ENCODE measurements at regions not wholly inside any gene's neighbourhood (a gene's known extent, or its start where the extent isn't known, plus 50 kb on each side); places are given as distances from the start of the nearest gene placed in this dataset.
"Not testable (repeated sequence)": the region's sequence is repeated elsewhere in the genome, so short reads cannot be mapped to it uniquely, and the experiment has no call there.

DNA sequence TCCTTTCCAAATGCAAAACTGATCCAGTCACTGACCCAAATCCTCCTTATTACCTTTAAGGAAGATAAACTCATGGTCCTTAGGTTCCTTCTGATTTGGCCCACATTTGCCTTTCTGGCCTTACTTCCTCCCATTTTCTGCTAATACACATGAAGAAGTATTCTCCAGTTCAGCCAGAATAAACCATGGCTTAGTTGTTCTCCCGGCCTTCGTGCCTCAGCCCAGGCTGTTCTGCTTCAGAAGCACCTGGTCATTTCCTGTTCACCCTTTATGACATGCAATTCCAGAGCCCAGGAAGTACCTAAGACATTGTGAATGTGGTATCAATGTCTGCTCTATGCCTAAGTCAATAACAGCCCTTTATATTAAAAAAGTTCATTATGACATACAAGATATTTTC is 4790.1 kb upstream of the OR11H1 start:
- DNase-seq; H3K9ac ChIP-seq; H2AFZ ChIP-seq (ENCODE audit: low read depth); POLR2A ChIA-PET; H3K79me2 ChIP-seq (ENCODE audit: insufficient read depth); H3K27ac ChIP-seq (ENCODE audit: low read depth in 2 of 2, low read length in 1 of 2); H3K9me3 ChIP-seq; H4K20me1 ChIP-seq (ENCODE audit: insufficient read depth); H3K27me3 ChIP-seq (ENCODE audit: insufficient read depth); CTCF ChIA-PET; H3K4me3 ChIP-seq (ENCODE audit: low read depth in 2 of 2, low read length in 1 of 2); H3K4me1 ChIP-seq (ENCODE audit: control insufficient read depth in 1 of 2, insufficient read depth in 2 of 2, low read depth in 1 of 2, low read length in 1 of 2); H3K9me2 ChIP-seq; H3K4me2 ChIP-seq; H3F3A ChIP-seq (replicated peaks; ENCODE audit: insufficient read depth); H3K36me3 ChIP-seq (replicated peaks in 1 of 2; ENCODE audit: control insufficient read depth in 1 of 2, insufficient read depth in 2 of 2, low read length in 1 of 2): not testable (repeated sequence)
- WGBS (ENCODE audit: low lambda C conversion rate): 2% methylated on average over 2 of the region's 2 CpGs

- Histone ChIP-seq H3K4me1 (ENCODE audit: control insufficient read depth in 1 of 2, insufficient read depth in 2 of 2, low read depth in 1 of 2, low read length in 1 of 2) (no peaks in the 10 kb centered on the region), H3K27me3 (ENCODE audit: insufficient read depth) (no peaks in the 10 kb centered on the region), H3K4me2 (no peak overlapping the region), H3K4me3 (ENCODE audit: low read depth in 2 of 2, low read length in 1 of 2) (no peak overlapping the region), H3F3A (replicated peaks; ENCODE audit: insufficient read depth) (no peaks in the 10 kb centered on the region), H3K9ac (no peak overlapping the region), H3K79me2 (ENCODE audit: insufficient read depth) (no peaks in the 10 kb centered on the region), H3K9me2 (no peaks in the 10 kb centered on the region), H3K9me3 (no peaks in the 10 kb centered on the region), H3K27ac (ENCODE audit: low read depth in 2 of 2, low read length in 1 of 2) (no peak overlapping the region), H3K36me3 (replicated peaks in 1 of 2; ENCODE audit: control insufficient read depth in 1 of 2, insufficient read depth in 2 of 2, low read length in 1 of 2) (no peaks in the 10 kb centered on the region), H4K20me1 (ENCODE audit: insufficient read depth) (no peaks in the 10 kb centered on the region), H2AFZ (ENCODE audit: low read depth) (no peak overlapping the region)
- 30% methylated on average over 29 of the region's 30 CpGs for WGBS (ENCODE audit: low lambda C conversion rate)
- POLR2A ChIA-PET: no interaction called here
- CTCF ChIA-PET: no interaction called here
- DNase-seq: peak; percentile 24
- no peak for TF ChIP-seq ZBTB33 (IDR thresholded peaks at IDR 0.05; ENCODE audit: borderline replicate concordance, low read depth)
- TF ChIP-seq FOXM1 (IDR thresholded peaks at IDR 0.05; ENCODE audit: low read depth): no peak
These were observed 4786.8 kb upstream of the OR11H1 start for GRCh38 chr22:10741210-10741609.

DNA sequence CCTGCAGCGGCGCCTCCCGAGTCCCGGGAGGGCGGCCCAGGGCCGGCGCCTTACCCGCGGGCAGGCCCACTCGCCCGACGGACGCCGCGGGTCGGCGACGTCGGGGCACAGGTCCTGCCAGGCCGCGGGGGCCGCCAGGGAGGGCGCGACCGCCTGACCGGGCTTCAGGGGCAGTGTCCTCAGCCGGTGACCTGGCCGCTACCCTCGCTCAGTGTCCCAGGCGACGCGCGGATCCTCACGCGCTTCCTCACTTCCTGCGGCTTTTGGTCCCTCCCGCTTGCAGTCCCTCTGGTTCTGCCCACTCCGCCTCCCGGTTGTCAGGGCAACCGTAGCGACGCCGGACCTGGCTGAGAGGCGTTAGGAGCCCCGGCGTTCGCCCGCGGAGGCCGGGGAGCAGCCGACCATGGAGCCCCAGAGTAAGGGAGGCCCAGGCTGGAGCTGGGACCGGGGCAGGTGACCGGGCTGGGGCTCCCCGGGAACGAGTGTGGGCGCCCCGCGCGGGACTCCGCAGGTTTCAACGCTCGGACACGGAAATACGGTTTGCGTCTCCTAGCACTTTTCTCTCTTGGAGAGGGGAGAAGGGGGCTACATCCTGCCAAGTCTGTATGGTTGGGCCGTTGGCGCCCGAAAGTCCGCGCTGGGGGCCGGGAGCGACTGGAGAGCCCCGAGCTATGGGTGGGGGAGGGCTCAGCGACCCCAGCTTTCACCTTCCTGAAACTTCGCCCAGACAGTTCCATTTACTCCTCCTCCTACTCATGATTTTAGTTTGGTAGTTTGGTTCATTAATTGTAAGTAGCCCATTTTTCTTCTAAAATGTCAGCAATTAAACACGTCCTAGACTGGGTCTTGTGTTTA is 4786.0 kb upstream of the OR11H1 start:
- Histone ChIP-seq H3K4me3 (ENCODE audit: low read depth in 2 of 2, low read length in 1 of 2) (0 out of 4 replicates have a peak overlapping the region, but pooled peaks of 1 of the 2 experiments have one; percentile 6), H3K4me2 (peak overlapping the region; percentile 25; the same call in 1 of the 2 replicates)
- POLR2A ChIA-PET; H3K4me1 ChIP-seq (ENCODE audit: control insufficient read depth in 1 of 2, insufficient read depth in 2 of 2, low read depth in 1 of 2, low read length in 1 of 2); H3K9me2 ChIP-seq; H2AFZ ChIP-seq (ENCODE audit: low read depth); H3F3A ChIP-seq (replicated peaks; ENCODE audit: insufficient read depth); H3K27me3 ChIP-seq (ENCODE audit: insufficient read depth); CTCF ChIA-PET; H3K36me3 ChIP-seq (replicated peaks in 1 of 2; ENCODE audit: control insufficient read depth in 1 of 2, insufficient read depth in 2 of 2, low read length in 1 of 2); H3K9me3 ChIP-seq; H3K9ac ChIP-seq; H3K79me2 ChIP-seq (ENCODE audit: insufficient read depth); H4K20me1 ChIP-seq (ENCODE audit: insufficient read depth); H3K27ac ChIP-seq (ENCODE audit: low read depth in 2 of 2, low read length in 1 of 2): not testable (repeated sequence)
- peak; percentile 37 for DNase-seq
- WGBS (ENCODE audit: low lambda C conversion rate): 40% methylated on average over 75 of the region's 76 CpGs

- H4K20me1 ChIP-seq (ENCODE audit: insufficient read depth); H3K27ac ChIP-seq (ENCODE audit: low read depth in 2 of 2, low read length in 1 of 2); DNase-seq; H3K4me1 ChIP-seq (ENCODE audit: control insufficient read depth in 1 of 2, insufficient read depth in 2 of 2, low read depth in 1 of 2, low read length in 1 of 2); H3K79me2 ChIP-seq (ENCODE audit: insufficient read depth); H3K4me3 ChIP-seq (ENCODE audit: low read depth in 2 of 2, low read length in 1 of 2); H3K36me3 ChIP-seq (replicated peaks in 1 of 2; ENCODE audit: control insufficient read depth in 1 of 2, insufficient read depth in 2 of 2, low read length in 1 of 2); H3K4me2 ChIP-seq; H3F3A ChIP-seq (replicated peaks; ENCODE audit: insufficient read depth); H3K27me3 ChIP-seq (ENCODE audit: insufficient read depth); CTCF ChIA-PET; H2AFZ ChIP-seq (ENCODE audit: low read depth); POLR2A ChIA-PET; H3K9me3 ChIP-seq; H3K9ac ChIP-seq; H3K9me2 ChIP-seq: not testable (repeated sequence)
- WGBS (ENCODE audit: low lambda C conversion rate): 2% methylated on average over 5 of the region's 5 CpGs
These were observed 4781.6 kb upstream of the OR11H1 start for GRCh38 chr22:10746382-10746781.

DNA sequence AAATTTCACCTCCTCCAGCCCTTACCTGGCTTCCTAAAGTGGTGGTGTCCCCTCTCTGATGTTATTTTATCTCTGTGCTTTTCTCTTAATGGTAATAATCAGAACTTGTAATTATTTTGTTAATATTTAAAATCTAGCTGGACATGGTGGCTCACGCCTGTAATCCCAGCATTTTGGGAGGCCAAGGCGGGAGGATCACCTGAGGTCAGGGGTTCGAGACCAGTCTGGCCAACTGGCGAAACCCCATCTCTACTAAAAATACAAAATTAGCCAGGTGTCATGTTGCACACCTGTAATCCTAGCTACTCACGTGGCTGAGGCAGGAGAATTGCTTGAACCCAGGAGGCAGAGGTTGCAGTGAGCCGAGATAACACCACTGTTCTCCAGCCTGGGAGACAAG is 4780.8 kb upstream of the OR11H1 start:
- H3K9ac ChIP-seq; H4K20me1 ChIP-seq (ENCODE audit: insufficient read depth); H3F3A ChIP-seq (replicated peaks; ENCODE audit: insufficient read depth); DNase-seq; H3K36me3 ChIP-seq (replicated peaks in 1 of 2; ENCODE audit: control insufficient read depth in 1 of 2, insufficient read depth in 2 of 2, low read length in 1 of 2); H3K79me2 ChIP-seq (ENCODE audit: insufficient read depth); CTCF ChIA-PET; H3K4me1 ChIP-seq (ENCODE audit: control insufficient read depth in 1 of 2, insufficient read depth in 2 of 2, low read depth in 1 of 2, low read length in 1 of 2); H3K9me2 ChIP-seq; H3K4me3 ChIP-seq (ENCODE audit: low read depth in 2 of 2, low read length in 1 of 2); H3K4me2 ChIP-seq; H3K9me3 ChIP-seq; H3K27ac ChIP-seq (ENCODE audit: low read depth in 2 of 2, low read length in 1 of 2); H2AFZ ChIP-seq (ENCODE audit: low read depth); POLR2A ChIA-PET; H3K27me3 ChIP-seq (ENCODE audit: insufficient read depth): not testable (repeated sequence)
- under 1% methylated on average over 6 of the region's 6 CpGs for WGBS (ENCODE audit: low lambda C conversion rate)

DNA sequence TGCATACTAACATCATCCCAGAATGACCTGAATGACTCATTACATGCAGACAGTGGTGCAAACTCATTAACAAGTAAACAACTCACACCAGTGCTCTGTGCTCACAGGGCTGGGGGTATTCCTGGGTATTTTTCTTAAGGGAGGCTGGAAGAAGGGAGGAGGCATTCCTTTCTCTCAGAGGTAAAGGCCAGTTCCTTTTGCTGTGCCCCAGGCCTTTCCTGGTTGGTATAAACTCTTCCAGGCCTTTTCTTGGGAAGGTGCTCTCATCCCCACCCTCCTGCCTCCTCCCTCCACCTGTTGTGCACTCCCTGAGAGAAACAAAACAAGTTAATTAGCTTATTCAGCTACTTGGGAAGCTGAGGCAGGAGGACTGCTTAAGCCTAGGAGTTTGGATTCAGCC is 4779.2 kb upstream of the OR11H1 start:
- CTCF ChIA-PET; H3K36me3 ChIP-seq (replicated peaks in 1 of 2; ENCODE audit: control insufficient read depth in 1 of 2, insufficient read depth in 2 of 2, low read length in 1 of 2); H3F3A ChIP-seq (replicated peaks; ENCODE audit: insufficient read depth); H4K20me1 ChIP-seq (ENCODE audit: insufficient read depth); H3K27me3 ChIP-seq (ENCODE audit: insufficient read depth); POLR2A ChIA-PET; H3K9me2 ChIP-seq; H3K4me3 ChIP-seq (ENCODE audit: low read depth in 2 of 2, low read length in 1 of 2); DNase-seq; H3K79me2 ChIP-seq (ENCODE audit: insufficient read depth); H3K27ac ChIP-seq (ENCODE audit: low read depth in 2 of 2, low read length in 1 of 2); H3K9me3 ChIP-seq; H2AFZ ChIP-seq (ENCODE audit: low read depth); H3K4me1 ChIP-seq (ENCODE audit: control insufficient read depth in 1 of 2, insufficient read depth in 2 of 2, low read depth in 1 of 2, low read length in 1 of 2); H3K9ac ChIP-seq; H3K4me2 ChIP-seq: not testable (repeated sequence)

Measured in SK-N-SH (cell line).